ENCODE measurements at regions not wholly inside any gene's neighbourhood (a gene's known extent, or its start where the extent isn't known, plus 50 kb on each side); places are given as distances from the start of the nearest gene placed in this dataset.
A peak's percentile ranks its signal among the peaks of the same experiment; 100 is the strongest.

DNA sequence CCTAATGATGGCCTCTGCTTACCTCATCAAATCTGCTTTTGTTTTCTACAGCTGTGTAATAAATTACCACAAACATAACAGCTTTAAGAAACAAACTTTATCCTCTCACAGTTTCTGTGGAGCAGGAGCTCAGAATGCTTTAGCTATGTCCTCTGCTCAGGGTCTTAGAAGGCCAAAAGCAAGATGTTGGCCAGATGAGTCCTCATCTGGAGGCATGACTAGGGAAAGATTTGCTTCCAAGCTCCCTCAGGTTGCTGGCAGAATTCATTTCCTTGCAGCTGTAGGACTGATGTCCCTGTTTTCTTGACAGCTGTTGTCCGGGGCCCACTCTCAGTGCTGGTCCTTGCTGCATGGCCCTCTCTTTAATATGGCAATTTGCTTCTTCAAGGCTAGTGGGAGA is 116.7 kb upstream of the PDE5A start:
- DNase-seq (ENCODE audit: low spot score), result no peak

DNA sequence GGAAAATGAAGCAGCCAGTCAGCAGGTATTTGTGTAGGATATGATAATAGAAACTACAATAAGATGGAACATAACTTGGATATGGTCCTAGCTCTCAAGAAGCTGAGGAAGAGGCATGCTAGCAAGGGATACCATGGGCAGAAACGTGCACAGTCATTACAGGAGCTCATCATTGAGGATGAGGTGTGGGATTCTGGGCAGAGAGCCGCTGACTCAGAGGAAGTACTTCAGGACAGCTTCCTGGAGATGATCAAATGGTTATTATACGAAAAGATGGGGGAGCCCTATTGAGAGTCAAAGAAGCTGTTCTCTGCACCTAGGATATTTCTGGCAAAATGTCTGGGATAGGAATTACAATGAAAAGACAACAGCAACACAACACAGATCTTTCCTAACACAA is 116.0 kb upstream of the PDE5A start:
- DNase-seq (ENCODE audit: low spot score), result no peak

DNA sequence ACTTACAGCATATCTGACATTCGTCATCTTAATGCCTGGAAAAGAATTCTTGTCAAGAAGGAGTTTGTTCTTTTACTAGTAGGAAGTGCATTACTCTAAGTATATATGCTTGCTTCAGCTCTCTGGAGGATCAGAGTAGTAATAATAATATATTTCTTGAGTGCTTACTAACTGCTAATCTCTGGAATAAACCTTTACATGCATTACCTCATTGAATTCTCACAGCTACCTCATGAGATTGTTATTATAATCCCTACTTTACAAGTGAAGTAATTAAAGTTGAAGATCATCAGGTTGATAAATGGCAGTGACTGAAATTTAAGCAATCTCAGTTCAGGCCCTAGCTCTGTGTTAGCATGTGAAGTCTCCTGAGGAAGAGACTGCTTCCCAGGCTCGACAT is 115.0 kb upstream of the PDE5A start:
- no peak for DNase-seq (ENCODE audit: low spot score)

DNA sequence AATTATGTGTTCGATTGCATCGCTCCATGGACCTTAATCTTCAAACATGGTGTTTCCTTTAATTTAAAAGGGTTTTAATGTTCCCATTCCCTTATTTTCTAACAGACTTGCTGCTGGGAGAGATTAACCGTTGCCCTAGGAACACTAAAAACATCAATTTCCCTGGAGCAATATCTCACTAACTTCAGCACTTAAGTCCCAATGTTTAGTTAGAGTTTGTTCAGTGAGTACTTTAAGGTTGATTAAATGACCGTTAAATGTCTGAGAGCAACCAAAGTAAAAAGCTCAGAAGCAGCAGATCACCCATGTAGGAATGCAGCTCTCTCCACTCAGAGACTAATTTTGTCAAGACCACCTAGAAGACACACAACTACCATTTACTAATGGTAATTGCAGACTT is 111.2 kb upstream of the PDE5A start:
- no peak for DNase-seq (ENCODE audit: low spot score)

DNA sequence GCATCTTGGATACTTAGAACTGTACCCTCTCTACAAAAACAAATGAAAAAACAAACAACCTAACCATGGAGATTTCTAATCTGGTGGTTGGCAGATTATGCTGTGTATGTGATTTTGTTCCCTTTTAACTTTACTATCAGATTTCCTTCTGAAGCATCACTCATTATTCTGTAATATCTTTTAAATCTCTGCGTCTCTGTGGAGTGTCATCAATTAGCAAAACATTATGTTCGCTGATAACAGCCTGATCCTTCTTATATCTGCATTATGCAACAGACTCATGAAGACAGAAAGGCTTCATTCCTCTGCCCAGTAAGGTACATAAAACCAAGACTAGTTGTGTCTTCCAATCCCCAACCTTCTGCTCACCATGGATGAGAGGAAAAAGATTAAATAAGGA is 110.3 kb upstream of the PDE5A start:
- no peak for DNase-seq (ENCODE audit: low spot score)

DNA sequence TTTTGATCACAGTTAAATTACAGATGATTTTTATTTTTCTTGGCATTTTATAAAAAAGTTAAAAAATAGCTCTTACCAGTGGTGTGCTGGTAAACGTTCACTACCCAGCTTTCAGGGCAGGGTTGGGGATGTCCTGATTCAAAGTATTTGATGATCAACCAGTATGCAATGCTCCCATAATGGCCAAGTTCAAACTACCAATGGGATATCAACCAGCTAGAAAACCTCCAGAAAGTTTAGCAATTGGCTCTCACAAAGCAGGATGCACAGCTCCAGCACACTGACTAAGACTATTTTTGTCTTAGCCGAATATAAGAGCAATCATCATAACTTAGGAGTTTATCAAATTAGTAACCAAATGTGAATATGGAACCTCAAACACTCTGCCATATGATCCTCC is 108.0 kb upstream of the PDE5A start:
- DNase-seq (ENCODE audit: low spot score), result no peak

DNA sequence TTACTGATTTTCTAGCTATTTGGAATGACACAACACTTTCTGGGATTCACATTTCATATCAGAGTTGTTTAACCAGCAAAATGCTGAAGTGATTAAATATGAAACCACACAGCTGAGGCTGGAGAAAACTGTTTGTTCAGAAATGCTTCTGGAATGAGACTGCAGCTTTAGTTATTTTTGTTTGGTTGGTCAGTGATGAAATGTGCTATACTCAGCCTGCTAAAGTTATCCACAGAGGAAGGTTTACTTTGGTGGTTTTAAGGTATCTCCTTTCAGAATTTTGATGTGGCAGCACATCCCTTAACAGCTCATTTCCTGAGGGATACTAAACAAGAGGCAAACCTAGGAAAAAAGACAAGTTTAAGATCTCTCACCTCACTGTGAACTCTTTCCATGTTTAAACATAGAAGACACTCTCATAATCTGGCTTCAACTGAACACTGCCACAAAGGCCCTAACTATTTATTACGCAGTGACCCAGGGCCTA is 106.6 kb upstream of the PDE5A start:
- peak; percentile 72 for DNase-seq (ENCODE audit: low spot score)

DNA sequence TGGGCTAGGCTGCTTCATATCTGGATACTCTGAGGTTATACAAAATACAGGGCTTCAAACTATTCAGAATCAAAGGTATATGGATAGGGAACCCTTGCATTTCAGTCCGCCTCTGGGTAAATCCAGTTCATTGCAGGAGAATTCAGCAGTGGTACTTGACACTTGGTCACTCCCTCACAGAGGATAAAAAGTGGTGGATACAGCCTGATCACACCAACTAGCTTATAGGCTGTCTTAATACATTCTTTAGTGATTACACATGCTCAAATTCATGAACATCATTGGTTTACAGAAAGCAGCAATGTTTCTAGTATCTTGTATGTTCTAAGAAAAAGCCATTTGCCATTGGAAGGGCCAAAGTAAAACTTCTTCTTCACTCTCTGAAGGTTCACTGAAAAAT is 104.8 kb upstream of the PDE5A start:
- DNase-seq (ENCODE audit: low spot score), result no peak

DNA sequence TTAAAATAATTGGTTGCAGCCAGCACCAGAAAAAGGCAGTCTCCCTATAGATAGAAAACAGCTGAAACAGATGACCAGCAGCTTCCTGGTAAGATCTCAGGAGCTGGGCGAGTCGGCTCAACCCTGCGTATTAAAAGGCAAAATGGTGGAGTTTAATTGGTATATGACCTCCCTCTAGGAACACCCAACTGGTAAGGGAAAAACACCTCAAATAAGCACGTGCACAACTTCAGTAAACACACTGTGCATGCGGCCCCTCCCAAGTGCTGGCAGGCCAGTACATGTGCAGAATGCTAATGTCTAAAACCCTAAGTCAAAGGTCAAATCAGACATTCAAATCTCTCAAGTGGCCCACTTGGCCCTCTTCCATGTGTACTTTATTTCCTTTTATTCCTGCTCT is 103.2 kb upstream of the PDE5A start:
- DNase-seq (ENCODE audit: low spot score), result no peak

DNA sequence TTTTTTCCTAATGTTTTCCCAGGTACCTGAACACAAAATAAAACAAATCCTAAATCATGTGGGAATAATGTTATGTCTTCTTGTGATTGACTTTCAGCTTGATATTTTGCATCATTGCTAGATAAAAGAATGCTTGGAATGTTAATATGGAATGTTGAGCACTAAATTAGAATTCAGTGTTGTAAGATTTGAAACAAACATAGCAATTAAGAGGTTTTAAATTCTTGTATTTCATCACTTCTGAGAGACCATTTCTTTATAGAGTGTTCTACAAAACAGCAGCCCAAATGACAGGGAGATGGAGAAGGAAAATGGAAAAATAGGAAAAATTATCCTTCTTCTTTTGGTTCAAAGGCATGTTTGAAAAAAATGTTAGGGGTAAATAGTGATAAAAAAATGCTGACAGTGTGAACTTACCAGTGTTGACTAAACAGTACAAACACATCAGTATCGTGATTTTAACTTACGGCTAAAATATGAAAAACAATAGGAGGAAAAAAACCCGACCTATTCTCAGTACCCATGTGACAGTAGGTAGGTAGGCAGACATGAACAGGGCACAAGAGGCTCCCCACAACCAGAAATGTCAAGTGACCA is 102.6 kb upstream of the PDE5A start:
- no peak for DNase-seq (ENCODE audit: low spot score)

DNA sequence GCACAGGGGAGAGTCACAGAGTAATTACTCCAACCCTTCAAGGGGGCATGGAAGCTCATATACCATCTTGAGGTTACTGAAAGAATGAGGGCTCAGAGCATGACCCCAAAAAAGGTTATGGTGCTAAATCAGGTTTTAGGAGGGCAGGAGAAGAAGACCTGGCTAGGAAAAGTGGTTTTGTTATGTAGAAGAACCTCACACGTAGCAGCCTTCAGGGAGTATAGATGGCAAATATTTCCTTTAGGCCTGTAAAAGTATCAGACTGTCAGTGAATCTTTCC is 102.0 kb upstream of the PDE5A start:
- DNase-seq (ENCODE audit: low spot score), result no peak

DNA sequence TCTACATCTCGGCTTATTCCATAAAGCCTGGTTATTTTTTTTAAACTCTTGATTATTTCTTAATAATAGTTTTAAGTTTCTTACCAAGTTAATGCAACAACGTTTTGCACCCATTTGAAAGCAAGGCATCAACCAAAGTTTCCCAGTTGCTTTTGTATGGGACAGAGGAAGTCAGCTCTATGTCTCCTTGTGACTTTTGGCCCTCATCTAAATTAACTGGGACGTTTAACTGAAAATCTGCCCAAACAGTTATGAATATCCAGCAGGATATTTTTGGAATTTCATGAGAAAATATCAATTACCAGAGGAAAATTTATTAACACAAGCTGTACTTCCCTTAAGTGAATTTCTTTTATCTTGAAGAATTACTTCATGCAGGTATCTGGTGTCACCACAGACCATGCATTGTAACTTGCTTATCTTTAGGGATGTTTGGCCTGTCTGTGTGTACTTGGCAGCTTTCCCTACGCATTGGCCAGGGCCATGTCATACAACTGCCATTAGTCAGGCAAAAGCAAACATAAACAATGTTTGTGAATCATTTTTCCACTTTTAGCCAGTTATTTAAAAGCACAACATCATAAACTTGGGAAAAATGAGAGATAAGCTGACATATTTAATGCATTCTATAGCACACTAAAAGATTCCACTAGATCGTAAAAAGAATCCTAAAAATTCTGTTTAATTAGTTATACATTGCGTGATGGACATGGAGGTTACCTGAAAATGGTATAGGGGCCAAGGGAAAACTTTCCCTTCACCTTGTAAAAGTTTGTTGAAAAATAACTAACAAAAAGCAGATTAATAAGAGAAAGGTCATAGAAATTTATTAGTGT is 101.4 kb upstream of the PDE5A start:
- DNase-seq (ENCODE audit: low spot score), result peak; percentile 51

DNA sequence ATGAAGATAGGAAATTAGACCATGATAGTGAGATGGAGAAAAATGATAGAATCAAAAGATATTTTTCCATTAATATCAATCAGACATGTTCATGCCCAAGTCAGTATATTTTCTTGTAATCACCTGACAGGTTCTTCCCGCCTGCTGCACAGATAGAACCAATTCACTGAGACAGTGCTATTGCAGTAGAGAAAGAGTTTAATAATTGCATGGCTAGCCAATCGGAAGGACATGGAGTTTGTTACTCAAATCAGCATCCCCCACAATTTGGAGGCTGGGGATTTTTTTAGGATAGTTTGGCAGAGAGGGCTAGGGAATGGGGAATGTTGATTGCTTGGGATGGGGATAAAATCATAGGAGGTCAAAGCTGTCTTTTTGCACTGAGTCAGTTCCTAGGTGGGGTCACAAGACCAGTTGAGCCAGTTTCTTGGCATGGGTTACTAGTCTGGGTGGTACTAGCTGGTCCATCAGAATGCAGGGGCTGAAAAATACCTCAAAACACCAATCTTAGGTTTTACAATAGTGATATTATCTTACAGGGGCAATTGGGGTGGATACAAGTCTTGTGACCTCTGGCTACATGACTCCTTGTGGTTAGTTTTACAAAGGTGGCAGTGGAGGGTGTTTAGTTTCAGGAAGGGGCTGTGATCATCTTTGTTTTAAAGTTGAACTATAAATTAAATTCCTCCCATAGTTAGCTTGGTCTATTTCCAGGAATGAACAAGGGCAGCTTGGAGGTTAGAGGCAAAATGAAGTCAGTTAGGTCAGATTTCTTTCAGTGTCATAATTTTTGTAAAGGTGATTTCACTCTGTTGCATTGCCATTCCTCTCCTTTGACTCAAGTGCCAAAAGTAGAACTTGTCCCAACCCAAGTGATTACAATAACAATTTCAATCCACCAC is 100.3 kb upstream of the PDE5A start:
- no peak for DNase-seq (ENCODE audit: low spot score)

DNA sequence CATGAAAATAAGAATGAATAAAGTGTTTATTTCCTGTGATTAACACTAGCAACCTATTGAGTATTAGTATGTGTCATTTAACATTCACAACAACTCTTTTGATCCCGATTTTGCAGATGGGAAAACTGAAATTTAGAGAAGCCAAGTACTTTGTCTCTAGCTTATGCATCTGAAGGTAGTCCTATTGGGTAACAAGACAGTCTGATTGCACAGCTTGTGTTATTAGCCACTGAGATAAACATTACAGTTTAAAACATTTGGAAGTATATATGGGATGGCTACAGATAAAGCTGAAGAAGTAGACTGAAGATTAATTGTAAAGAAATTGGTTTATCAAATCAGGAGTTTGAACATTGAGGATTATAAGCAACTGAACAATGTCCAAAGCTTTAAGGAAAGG is 99.6 kb upstream of the PDE5A start:
- no peak for DNase-seq (ENCODE audit: low spot score)

DNA sequence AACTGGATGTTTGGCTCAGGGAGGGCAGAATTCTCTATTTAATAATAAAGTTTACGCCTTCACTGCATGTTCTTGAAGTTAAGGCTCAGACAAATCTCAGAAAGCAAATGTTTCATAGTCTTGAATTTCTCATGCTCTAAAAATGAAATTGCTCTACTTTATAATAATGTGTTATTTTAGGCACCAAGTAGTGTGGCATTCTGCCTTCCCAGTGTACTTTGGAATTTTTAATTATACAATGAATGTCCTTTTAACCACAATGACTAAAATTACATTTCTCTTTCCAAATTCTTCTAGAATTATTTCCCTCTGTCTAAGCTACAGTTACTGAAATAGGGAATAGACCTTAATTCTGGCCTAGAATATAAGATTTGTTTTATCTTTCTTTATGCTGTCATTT is 97.9 kb upstream of the PDE5A start:
- peak; percentile 20 for DNase-seq (ENCODE audit: low spot score)

DNA sequence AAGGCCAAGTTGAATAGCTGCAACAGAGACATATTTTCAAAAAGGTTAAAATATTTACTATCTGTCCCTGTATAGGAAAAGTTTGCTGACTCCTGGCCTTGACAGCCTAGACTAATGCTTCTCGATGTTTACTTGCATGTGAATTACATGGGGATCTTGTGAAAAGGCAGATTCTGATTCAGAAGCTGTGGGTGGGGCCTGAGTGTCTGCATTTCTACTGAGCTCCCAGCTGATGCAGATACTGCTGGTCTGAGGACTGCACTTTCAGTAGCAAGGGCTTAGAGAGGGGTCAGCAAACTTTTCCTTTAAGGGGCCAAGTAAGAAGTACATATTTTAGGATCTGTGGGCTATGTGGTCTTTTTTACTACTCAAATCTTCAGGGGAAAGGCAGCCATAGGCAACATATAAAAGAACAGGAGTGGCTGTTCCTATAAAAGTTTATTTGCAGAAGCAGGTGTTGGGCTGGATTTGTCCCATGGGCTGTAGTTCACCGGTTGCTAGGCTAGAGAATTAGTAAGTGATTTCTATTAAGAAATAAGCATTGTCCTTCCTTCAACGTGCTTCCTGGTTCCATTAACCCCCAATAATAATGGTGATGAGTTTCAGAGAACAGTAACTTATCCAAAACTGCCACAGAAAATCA is 97.2 kb upstream of the PDE5A start:
- no peak for DNase-seq (ENCODE audit: low spot score)

DNA sequence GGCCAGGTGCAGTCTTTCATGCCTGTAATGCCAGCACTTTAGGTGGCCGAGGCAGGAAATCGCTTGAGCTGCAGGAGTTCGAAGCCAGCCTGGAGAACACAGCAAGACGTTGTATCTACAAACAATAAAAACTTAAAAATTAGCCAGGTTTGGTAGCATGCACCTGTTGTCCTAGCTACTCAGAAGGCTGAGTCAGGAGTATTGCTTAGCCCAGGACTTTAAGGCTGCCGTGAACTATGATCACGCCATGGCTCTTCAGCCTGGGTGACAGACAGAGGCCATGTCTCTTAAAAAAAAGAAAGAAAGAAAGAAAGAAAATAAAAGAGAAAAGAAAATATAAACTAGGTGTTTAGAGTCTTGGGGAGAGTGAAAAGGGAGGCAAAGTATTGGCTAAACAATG is 96.4 kb upstream of the PDE5A start:
- no peak for DNase-seq (ENCODE audit: low spot score)

DNA sequence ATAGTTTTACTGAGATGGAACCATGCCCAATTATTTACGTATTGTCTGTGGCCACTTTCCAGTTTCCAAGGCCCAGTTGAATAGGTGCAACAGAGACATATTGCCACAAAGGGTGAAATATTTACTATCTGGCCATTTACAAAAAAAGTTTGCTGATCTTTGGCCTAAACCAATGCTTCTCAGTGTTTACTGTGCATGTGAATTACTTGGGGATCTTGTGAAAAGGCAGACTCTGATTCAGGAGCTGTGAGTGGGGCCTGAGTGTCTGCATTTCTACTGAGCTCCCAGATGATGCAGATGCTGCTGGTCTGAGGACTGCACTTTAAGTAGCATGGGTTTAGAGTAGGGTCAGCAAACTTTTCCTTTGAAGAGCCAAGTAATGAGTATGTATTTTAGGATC is 94.1 kb upstream of the PDE5A start:
- DNase-seq (ENCODE audit: low spot score), result no peak

DNA sequence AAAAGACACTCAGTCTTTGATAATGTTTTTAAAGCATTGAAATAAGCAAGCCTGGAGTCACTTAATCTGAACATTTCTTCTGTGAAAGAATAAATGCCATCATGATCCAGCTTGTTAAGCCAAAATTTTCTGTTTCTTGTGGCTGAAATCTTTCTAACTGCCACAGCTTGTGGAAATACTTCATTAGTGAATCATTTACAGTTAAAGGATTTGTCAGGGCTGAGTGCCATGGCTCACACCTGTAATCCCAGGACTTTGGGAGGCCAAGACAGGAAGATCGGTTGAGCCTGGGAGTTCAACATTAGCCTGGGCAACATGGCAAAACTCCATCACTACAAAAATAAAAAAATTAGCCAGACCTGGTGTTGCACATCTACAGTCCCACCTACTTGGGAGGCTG is 93.3 kb upstream of the PDE5A start:
- no peak for DNase-seq (ENCODE audit: low spot score)

DNA sequence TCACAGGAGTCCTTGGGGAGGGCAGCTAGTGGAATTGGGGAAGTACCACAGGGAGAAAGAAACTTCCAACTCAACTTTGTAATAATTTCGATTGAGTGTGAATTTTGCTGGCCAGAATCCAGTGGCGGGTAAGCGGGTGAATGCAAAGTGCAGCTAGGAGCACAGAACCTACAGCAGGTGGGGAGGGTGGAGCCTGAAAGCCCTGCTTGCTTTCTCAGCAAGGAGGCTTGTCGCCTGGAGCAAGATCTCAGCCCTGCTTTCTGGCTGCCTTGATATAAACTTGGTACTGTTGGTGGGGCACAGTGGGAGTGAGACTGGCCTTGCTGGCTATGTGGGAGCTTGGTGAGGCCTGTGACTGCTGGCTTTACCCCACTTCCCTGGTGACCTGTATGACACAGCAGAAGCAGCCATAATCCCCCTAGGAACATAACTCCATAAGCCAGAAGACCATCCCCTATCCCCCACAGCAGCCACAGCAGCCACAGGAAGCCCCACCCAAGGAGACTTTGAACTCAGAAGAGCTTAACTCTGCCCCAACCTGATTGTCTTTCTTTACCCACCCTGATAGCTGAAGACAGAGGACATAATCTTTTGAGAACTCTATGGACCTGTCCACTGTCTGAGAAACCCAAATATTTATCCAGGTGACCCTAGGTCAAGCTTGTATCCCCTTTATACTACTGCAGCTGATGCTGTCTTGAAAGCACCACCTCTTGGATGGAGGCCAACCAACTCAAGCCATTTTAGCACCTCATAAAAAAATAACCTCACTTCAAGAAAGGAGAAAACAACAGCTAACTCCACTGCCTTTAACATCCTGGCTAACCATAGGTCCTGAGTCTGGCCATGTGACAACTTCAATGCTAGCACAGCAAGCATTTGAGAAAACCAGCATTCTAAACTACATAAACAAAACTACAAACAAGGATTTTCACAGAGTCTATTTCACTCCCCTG is 87.2 kb upstream of the PDE5A start:
- DNase-seq (ENCODE audit: low spot score), result no peak

DNA sequence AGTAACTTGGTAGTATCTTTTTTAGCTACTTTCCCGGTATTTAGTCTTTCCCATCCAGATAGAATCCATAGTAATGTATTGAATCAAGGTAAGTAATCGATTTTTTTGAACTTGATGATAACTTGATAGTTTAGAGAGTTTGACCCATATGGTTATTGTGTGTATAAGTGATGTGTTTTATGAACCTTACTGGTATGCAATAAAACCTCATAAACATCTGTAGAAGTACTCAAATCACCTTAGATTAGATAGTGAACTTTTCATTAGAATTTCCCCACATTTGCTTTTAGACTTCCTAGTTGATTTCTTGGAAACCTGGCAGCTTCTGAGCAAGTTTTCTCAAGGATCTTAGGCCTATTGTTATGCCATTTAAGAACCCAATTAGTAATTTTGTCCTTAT is 80.8 kb upstream of the PDE5A start:
- DNase-seq (ENCODE audit: low spot score), result no peak
